GM12878 (cell line): ENCODE measurements at regions not wholly inside any gene's neighbourhood (a gene's known extent, or its start where the extent isn't known, plus 50 kb on each side); places are given as distances from the start of the nearest gene placed in this dataset.

Source experiments
- ATAC-seq: fragments of 200-7000 bp; cut with Tn5 transposase; 3 replicates; pipeline ENCODE4 v1.9.1; 2020; ENCODE audit warnings: mild to moderate bottlenecking, moderate library complexity
- BruUV-seq: library from RNA; stranded (reverse); fragments of 400-500 nt; replicated peaks from 2 replicates; lab custom pipeline; 2021; lab: Mats Ljungman, UMichigan
- CTCF ChIA-PET: fragments of 300-600 bp; sonication (Branson Sonifier 250); formaldehyde crosslinking; extraction: SDS; loops from one replicate; lab custom pipeline; 2021; ENCODE audit warnings: inconsistent platforms; lab: Yijun Ruan, JAX
- POLR2A ChIA-PET: fragments of 350-600 bp; formaldehyde crosslinking; extraction: SDS; loops from one replicate; lab custom pipeline; 2021; ENCODE audit warnings: inconsistent platforms; lab: Charles Lee
- RAD21 ChIA-PET: fragments of 300-600 bp; sonication (Branson Sonifier 250); formaldehyde crosslinking; loops from one replicate; lab custom pipeline; 2023; ENCODE audit warnings: antibody characterized with exemption; ENCODE audit not compliant: unreplicated experiment; lab: Charles Lee
- SMC1A ChIA-PET: fragments of 300-600 bp; sonication (Branson Sonifier 250); formaldehyde crosslinking; loops from one replicate; lab custom pipeline; 2023; ENCODE audit not compliant: unreplicated experiment, uncharacterized antibody; lab: Charles Lee
- DNase-seq: peaks from one replicate; pipeline ENCODE4 v3.0.0-alpha.2; 2011; ENCODE audit warnings: low read depth, low spot score
- FAIRE-seq: peaks from 3 replicates; lab custom pipeline; 2011; peaks lifted over from hg19 to GRCh38; lab: Jason Lieb, UNC
- H2AFZ ChIP-seq: 2 replicates; pipeline ENCODE4 v1.6.0; 2011; ENCODE audit warnings: low read depth, low read length, control low read depth; ENCODE audit not compliant: control insufficient read depth
- H3K27ac ChIP-seq: 2 replicates; pipeline ENCODE4 v1.5.1; 2011; ENCODE audit warnings: control low read depth; ENCODE audit not compliant: control insufficient read depth, insufficient read depth
- H3K27me3 ChIP-seq, 2 experiments: replicated peaks in 1 of 2; 2 replicates each; pipeline versions ENCODE4 v1.6.0 to v1.6.1; 2011; ENCODE audit warnings: low read length in 1 of 2; ENCODE audit not compliant: control insufficient read depth in 2 of 2, insufficient read depth in 2 of 2
- H3K36me3 ChIP-seq, 2 experiments: 2 replicates each; pipeline ENCODE4 v1.5.1; 2011; ENCODE audit warnings: low read length in 1 of 2; ENCODE audit not compliant: control insufficient read depth in 2 of 2, insufficient read depth in 2 of 2
- H3K4me1 ChIP-seq: 2 replicates; pipeline ENCODE4 v1.6.1; 2011; ENCODE audit warnings: mild to moderate bottlenecking, low read length, moderate library complexity, mixed read lengths; ENCODE audit not compliant: control insufficient read depth, insufficient read depth
- H3K4me2 ChIP-seq: 2 replicates; pipeline ENCODE4 v1.6.0; 2011; ENCODE audit warnings: control low read depth; ENCODE audit not compliant: control insufficient read depth, insufficient read depth
- H3K4me3 ChIP-seq: fragments of 200-600 bp; sonication (generic); 2 replicates; pipeline ENCODE4 v1.5.1; 2016
- H3K79me2 ChIP-seq: 2 replicates; pipeline ENCODE4 v1.6.0; 2011; ENCODE audit warnings: low read length; ENCODE audit not compliant: control insufficient read depth, insufficient read depth
- H3K9ac ChIP-seq: 2 replicates; pipeline ENCODE4 v1.8.0; 2011; ENCODE audit warnings: low read length, control low read depth, mixed read lengths; ENCODE audit not compliant: control insufficient read depth, insufficient read depth
- H3K9me3 ChIP-seq: replicated peaks from 3 replicates; pipeline ENCODE4 v1.5.1; 2011; ENCODE audit warnings: mild to moderate bottlenecking, low read length; ENCODE audit not compliant: control insufficient read depth, insufficient read depth
- H4K20me1 ChIP-seq: 2 replicates; pipeline ENCODE4 v1.6.0; 2011; ENCODE audit not compliant: control insufficient read depth, insufficient read depth
- BHLHE40 ChIP-seq, 2 experiments: fragments of 450-650 bp in 1 of 2; IDR thresholded peaks; 2 replicates each; pipeline ENCODE4 v1.6.1; 2011 to 2017; ENCODE audit warnings: low read depth in 2 of 2, borderline replicate concordance in 1 of 2, improper control_type of control experiment in 1 of 2, low read length in 1 of 2, mild to moderate bottlenecking in 1 of 2
- CHD2 ChIP-seq: IDR thresholded peaks from 2 replicates; pipeline ENCODE4 v1.6.1; 2011; ENCODE audit warnings: low read depth, low read length, improper control_type of control experiment, borderline replicate concordance
- EGR1 ChIP-seq, 2 experiments: IDR thresholded peaks; 1 replicate in 1 of 2; 2 replicates in 1 of 2; pipeline ENCODE4 v1.6.1; 2011 to 2012; ENCODE audit warnings: low read depth in 2 of 2, low read length in 2 of 2, borderline replicate concordance in 1 of 2, mild to moderate bottlenecking in 1 of 2, moderate library complexity in 1 of 2
- FOS ChIP-seq: IDR thresholded peaks from 3 replicates; pipeline ENCODE4 v1.6.1; 2011; ENCODE audit warnings: borderline replicate concordance; ENCODE audit not compliant: insufficient read length; ENCODE audit errors: extremely low read depth
- MTA3 ChIP-seq: IDR thresholded peaks from 2 replicates; pipeline ENCODE4 v1.6.1; 2012; ENCODE audit warnings: low read length, inconsistent platforms, borderline replicate concordance
- NBN ChIP-seq: fragments of 450-650 bp; IDR thresholded peaks from 2 replicates; pipeline ENCODE4 v1.6.1; 2016
- NFYB ChIP-seq: IDR thresholded peaks from 2 replicates; pipeline ENCODE4 v1.6.1; 2011; ENCODE audit warnings: low read depth, mild to moderate bottlenecking, low read length, improper control_type of control experiment, moderate library complexity; ENCODE audit not compliant: insufficient read depth
- NR2C2 ChIP-seq: IDR thresholded peaks from 2 replicates; pipeline ENCODE4 v1.6.1; 2011; ENCODE audit warnings: borderline replicate concordance, low read depth; ENCODE audit not compliant: control insufficient read depth, insufficient read length
- PAX5 ChIP-seq: IDR thresholded peaks from 2 replicates; pipeline ENCODE4 v1.6.1; 2011; ENCODE audit warnings: low read depth, low read length, borderline replicate concordance
- RAD21 ChIP-seq: IDR thresholded peaks from 2 replicates; pipeline ENCODE4 v1.6.1; 2011; ENCODE audit warnings: mild to moderate bottlenecking, low read depth, low read length, moderate library complexity; ENCODE audit not compliant: insufficient read depth
- SREBF2 ChIP-seq: IDR thresholded peaks from 2 replicates; pipeline ENCODE4 v1.6.1; 2012; ENCODE audit warnings: mild to moderate bottlenecking, low read length
- SRF ChIP-seq, 2 experiments: IDR thresholded peaks; 2 replicates each; pipeline ENCODE4 v1.6.1; 2011; ENCODE audit warnings: low read depth in 2 of 2, low read length in 2 of 2, mild to moderate bottlenecking in 1 of 2, moderate library complexity in 1 of 2
- ZNF207 ChIP-seq: fragments of 450-650 bp; IDR thresholded peaks from 2 replicates; pipeline ENCODE4 v1.6.1; 2014; ENCODE audit warnings: antibody characterized with exemption, mild to moderate bottlenecking, borderline replicate concordance
- WGBS: methylation state at CpG from one replicate; pipeline ENCODE4 v1.1.6; 2016; ENCODE audit warnings: low lambda C conversion rate; ENCODE audit not compliant: insufficient replicate concordance, insufficient coverage; ENCODE audit errors: missing lambda C conversion rate; 5-methylcytosine and 5-hydroxymethylcytosine counted together
- in situ Hi-C: fragments of 300-500 bp; cut with MboI; formaldehyde crosslinking; loops from 9 replicates; pipeline ENCODE4 v1.14.3; 2018; ENCODE audit warnings: mixed read lengths
- intact Hi-C: fragments of 100-400 bp; cut with micrococcal nuclease; formaldehyde crosslinking; loops from one replicate; pipeline ENCODE4 v1.14.2; 2022; ENCODE audit not compliant: unreplicated experiment
- TF ChIP-seq, protein P1 (sequence below): IDR thresholded peaks from 2 replicates; pipeline ENCODE4 v1.6.1; 2011; ENCODE audit warnings: mild to moderate bottlenecking, low read depth, low read length, moderate library complexity; ENCODE audit not compliant: insufficient replicate concordance
- TF ChIP-seq, protein P2 (sequence below): fragments of 450-650 bp; IDR thresholded peaks from 2 replicates; pipeline ENCODE4 v1.6.1; 2016; ENCODE audit warnings: mild to moderate bottlenecking
- TF ChIP-seq, protein P3 (sequence below): IDR thresholded peaks from 2 replicates; pipeline ENCODE4 v1.6.1; 2011; ENCODE audit warnings: low read depth, low read length, improper control_type of control experiment, borderline replicate concordance
- TF ChIP-seq, protein P4 (sequence below): IDR thresholded peaks from 2 replicates; pipeline ENCODE4 v1.6.1; 2012; ENCODE audit warnings: low read depth, low read length, improper control_type of control experiment
- TF ChIP-seq, protein P5 (sequence below), 3 experiments: IDR thresholded peaks in 2 of 3; conservative IDR thresholded peaks in 1 of 3; 2 replicates each; pipeline ENCODE4 v1.5.1; 2011; ENCODE audit warnings: low read depth in 3 of 3, low read length in 3 of 3, mild to moderate bottlenecking in 3 of 3, control low read depth in 2 of 3, moderate library complexity in 2 of 3, inconsistent platforms in 1 of 3, mixed read lengths in 1 of 3; ENCODE audit not compliant: control insufficient read depth in 2 of 3, insufficient read depth in 1 of 3; ENCODE audit errors: extremely low read depth in 1 of 3

DNA sequence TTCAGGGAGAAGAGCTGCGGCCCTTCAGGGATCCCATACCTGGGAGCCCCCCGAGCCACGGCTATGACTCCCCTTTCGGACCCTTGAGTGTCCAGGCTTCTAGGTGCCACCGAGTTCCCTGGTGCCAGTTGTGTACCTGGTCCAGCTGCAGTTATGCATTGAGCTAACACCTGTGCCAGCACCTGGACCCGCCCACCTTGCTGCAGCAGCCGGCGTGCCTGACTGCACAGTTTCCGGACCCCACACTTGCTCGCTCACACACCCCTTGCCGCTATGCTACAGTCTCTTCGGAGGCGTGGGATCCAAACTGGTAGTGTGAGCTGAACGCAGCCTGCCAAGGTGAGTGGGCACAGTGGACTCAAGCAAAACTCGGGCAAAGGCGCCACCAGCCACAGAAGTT, 284.5 kb upstream of the ROBO1 start (continued):
- TF ChIP-seq, protein P1, sequence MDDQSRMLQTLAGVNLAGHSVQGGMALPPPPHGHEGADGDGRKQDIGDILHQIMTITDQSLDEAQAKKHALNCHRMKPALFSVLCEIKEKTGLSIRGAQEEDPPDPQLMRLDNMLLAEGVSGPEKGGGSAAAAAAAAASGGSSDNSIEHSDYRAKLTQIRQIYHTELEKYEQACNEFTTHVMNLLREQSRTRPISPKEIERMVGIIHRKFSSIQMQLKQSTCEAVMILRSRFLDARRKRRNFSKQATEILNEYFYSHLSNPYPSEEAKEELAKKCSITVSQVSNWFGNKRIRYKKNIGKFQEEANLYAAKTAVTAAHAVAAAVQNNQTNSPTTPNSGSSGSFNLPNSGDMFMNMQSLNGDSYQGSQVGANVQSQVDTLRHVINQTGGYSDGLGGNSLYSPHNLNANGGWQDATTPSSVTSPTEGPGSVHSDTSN = no peak
- TF ChIP-seq SREBF2 (no peak), EGR1 (IDR thresholded peaks at IDR 0.05; ENCODE audit: borderline replicate concordance in 1 of 2, low read depth in 2 of 2, low read length in 2 of 2) (no peak), NR2C2 (no peak), ZNF207 (no peak)

DNA sequence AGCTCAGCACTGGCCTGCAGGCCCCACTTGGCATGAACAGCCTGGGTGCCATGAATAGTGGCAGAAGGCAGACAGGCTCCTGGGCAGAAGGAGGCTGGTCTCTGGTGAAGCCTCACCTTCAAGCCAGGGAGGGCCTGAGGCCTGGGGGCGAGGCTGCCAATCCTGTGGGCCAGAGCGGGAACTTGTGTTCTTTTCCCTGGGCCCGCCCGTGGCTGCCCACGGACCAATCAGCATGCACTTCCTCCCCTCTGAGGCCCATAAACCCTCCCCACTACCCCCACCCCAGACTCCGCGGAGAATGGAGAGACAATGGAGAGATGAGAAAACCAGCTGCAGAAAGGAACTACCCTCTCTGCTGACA, 283.8 kb upstream of the ROBO1 start:
- Histone ChIP-seq H3K4me2 (no peak overlapping the region), H3K27me3 (no peaks in the 10 kb centered on the region), H3K4me1 (no peaks in the 10 kb centered on the region), H3K36me3 (no peaks in the 10 kb centered on the region), H3K79me2 (no peaks in the 10 kb centered on the region), H2AFZ (no peak overlapping the region), H3K4me3 (no peak overlapping the region), H4K20me1 (no peaks in the 10 kb centered on the region), H3K9me3 (no peaks in the 10 kb centered on the region), H3K9ac (no peak overlapping the region), H3K27ac (no peak overlapping the region)
- ATAC-seq = no peak; the same call in 2 of the 3 replicates
- BruUV-seq = no TSS peak
- no peak for DNase-seq
- CTCF ChIA-PET = no interaction called here
- intact Hi-C loops (no loop called here), in situ Hi-C loops (no loop called here)
- 70% methylated on average over 4 of the region's 7 CpGs for WGBS
- no peak for FAIRE-seq
- POLR2A ChIA-PET = no interaction called here
- RAD21 ChIA-PET = no interaction called here
- SMC1A ChIA-PET = no interaction called here
- TF ChIP-seq, protein P2, sequence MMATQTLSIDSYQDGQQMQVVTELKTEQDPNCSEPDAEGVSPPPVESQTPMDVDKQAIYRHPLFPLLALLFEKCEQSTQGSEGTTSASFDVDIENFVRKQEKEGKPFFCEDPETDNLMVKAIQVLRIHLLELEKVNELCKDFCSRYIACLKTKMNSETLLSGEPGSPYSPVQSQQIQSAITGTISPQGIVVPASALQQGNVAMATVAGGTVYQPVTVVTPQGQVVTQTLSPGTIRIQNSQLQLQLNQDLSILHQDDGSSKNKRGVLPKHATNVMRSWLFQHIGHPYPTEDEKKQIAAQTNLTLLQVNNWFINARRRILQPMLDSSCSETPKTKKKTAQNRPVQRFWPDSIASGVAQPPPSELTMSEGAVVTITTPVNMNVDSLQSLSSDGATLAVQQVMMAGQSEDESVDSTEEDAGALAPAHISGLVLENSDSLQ = no peak
- TF ChIP-seq MTA3 (no peak), SRF (IDR thresholded peaks at IDR 0.05; ENCODE audit: low read depth in 2 of 2, low read length in 2 of 2) (no peak), BHLHE40 (IDR thresholded peaks at IDR 0.05; ENCODE audit: borderline replicate concordance in 1 of 2, low read depth in 2 of 2, low read length in 1 of 2) (no peak), NBN (no peak), NFYB (no peak), CHD2 (no peak), RAD21 (no peak), FOS (no peak), PAX5 (no peak)
- TF ChIP-seq, protein P3, sequence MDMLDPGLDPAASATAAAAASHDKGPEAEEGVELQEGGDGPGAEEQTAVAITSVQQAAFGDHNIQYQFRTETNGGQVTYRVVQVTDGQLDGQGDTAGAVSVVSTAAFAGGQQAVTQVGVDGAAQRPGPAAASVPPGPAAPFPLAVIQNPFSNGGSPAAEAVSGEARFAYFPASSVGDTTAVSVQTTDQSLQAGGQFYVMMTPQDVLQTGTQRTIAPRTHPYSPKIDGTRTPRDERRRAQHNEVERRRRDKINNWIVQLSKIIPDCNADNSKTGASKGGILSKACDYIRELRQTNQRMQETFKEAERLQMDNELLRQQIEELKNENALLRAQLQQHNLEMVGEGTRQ = no peak
- TF ChIP-seq, protein P4, sequence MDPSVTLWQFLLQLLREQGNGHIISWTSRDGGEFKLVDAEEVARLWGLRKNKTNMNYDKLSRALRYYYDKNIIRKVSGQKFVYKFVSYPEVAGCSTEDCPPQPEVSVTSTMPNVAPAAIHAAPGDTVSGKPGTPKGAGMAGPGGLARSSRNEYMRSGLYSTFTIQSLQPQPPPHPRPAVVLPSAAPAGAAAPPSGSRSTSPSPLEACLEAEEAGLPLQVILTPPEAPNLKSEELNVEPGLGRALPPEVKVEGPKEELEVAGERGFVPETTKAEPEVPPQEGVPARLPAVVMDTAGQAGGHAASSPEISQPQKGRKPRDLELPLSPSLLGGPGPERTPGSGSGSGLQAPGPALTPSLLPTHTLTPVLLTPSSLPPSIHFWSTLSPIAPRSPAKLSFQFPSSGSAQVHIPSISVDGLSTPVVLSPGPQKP = no peak
- TF ChIP-seq, protein P5, sequence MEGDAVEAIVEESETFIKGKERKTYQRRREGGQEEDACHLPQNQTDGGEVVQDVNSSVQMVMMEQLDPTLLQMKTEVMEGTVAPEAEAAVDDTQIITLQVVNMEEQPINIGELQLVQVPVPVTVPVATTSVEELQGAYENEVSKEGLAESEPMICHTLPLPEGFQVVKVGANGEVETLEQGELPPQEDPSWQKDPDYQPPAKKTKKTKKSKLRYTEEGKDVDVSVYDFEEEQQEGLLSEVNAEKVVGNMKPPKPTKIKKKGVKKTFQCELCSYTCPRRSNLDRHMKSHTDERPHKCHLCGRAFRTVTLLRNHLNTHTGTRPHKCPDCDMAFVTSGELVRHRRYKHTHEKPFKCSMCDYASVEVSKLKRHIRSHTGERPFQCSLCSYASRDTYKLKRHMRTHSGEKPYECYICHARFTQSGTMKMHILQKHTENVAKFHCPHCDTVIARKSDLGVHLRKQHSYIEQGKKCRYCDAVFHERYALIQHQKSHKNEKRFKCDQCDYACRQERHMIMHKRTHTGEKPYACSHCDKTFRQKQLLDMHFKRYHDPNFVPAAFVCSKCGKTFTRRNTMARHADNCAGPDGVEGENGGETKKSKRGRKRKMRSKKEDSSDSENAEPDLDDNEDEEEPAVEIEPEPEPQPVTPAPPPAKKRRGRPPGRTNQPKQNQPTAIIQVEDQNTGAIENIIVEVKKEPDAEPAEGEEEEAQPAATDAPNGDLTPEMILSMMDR (IDR thresholded peaks at IDR 0.05 in 2 of 3, conservative IDR thresholded peaks at IDR 0.05 in 1 of 3; ENCODE audit: control insufficient read depth in 2 of 3, extremely low read depth in 1 of 3, insufficient read depth in 1 of 3, low read depth in 3 of 3, low read length in 3 of 3) = no peak
